Stomach (tissue), 4 donors: ENCODE measurements at regions not wholly inside any gene's neighbourhood (a gene's known extent, or its start where the extent isn't known, plus 50 kb on each side); places are given as distances from the start of the nearest gene placed in this dataset.

Experiments
- CTCF ChIP-seq, 7 experiments: fragments of 450-650 bp in 4 of 7; fragments of 200-600 bp in 3 of 7; sonication (generic) in 3 of 7; IDR thresholded peaks; one replicate each; pipeline ENCODE4 v1.5.1; 2016 to 2019; ENCODE audit warnings: antibody characterized with exemption in 7 of 7, control low read depth in 2 of 7, mild to moderate bottlenecking in 1 of 7
- POLR2AphosphoS5 ChIP-seq, 3 donors: sonication (generic); formaldehyde crosslinking; IDR thresholded peaks; one replicate each; pipeline ENCODE4 v1.6.1; 2016; ENCODE audit warnings: antibody characterized with exemption in 3 of 3

DNA sequence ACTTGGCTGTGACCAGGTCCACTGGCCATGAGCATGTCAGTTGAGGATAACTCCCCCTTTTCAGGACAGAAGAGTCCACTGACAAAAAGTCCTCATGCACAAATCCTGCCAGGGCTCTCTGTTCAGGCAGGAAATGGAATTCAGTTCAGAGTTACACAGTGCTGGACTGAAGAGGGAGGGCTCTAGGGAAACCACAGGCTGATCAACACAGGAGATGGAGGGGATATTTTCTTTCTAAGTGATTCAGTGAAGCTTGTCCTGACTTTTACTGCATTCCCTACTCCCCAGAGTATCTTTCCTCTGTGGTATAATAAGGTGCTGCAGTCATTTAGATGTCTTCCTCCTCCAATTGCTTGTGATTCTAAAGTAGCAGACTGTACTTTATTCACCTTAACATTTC, 335.5 kb upstream of the IGFBP7 start:
- no peak for TF ChIP-seq CTCF (IDR thresholded peaks at IDR 0.05)
- TF ChIP-seq POLR2AphosphoS5 (IDR thresholded peaks at IDR 0.05), result no peak
